ENCODE measurements at regions not wholly inside any gene's neighbourhood (a gene's known extent, or its start where the extent isn't known, plus 50 kb on each side); places are given as distances from the start of the nearest gene placed in this dataset.

DNA sequence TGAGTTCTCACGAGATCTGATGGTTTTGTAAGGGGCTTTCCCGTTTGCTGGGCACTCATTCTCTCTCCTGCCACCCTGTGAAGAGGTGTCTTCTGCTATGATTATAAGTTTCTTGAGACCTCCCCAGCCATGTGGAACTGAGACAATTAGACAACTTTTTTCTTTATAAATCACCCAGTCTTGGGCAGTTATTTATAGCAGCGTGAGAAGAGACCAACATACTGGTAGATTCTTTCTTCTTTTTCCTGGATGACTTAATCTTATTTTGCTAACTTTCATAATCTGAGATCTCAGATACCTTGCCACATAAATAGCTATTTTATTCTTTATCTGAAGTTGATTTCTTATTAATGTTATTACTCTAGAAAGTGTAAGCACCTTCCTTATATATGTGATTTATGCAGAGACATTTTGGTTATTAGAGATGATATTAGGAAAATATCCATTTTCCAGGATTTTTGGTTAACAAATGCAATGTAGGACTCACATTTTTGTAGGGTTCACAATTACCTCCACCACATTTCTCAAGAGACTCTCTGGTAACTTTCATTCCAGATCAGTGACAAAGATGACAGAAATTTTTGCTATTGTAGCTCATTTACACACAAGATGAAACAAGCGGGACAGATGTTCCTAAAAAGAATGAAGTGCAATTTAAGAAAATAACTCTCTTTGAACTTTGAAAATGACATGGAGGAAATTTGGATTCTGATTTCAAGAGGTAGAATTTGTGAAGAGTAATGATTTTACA, 97.9 kb upstream of the RND3 start:
- no peak for TF ChIP-seq EZH2 (IDR thresholded peaks at IDR 0.05; ENCODE audit: insufficient read depth, low read length)
- TF ChIP-seq, protein P1, sequence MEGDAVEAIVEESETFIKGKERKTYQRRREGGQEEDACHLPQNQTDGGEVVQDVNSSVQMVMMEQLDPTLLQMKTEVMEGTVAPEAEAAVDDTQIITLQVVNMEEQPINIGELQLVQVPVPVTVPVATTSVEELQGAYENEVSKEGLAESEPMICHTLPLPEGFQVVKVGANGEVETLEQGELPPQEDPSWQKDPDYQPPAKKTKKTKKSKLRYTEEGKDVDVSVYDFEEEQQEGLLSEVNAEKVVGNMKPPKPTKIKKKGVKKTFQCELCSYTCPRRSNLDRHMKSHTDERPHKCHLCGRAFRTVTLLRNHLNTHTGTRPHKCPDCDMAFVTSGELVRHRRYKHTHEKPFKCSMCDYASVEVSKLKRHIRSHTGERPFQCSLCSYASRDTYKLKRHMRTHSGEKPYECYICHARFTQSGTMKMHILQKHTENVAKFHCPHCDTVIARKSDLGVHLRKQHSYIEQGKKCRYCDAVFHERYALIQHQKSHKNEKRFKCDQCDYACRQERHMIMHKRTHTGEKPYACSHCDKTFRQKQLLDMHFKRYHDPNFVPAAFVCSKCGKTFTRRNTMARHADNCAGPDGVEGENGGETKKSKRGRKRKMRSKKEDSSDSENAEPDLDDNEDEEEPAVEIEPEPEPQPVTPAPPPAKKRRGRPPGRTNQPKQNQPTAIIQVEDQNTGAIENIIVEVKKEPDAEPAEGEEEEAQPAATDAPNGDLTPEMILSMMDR (IDR thresholded peaks at IDR 0.05; ENCODE audit: insufficient read depth, low read depth, low read length) = no peak
- Histone ChIP-seq H3K4me3 (ENCODE audit: insufficient read depth, low read depth, low read length) (no peak overlapping the region), H3K27me3 (ENCODE audit: insufficient read depth, low read length) (no peaks in the 10 kb centered on the region), H3K4me2 (ENCODE audit: low read length) (no peak overlapping the region), H3K9me3 (ENCODE audit: insufficient read depth, low read depth, low read length) (no peaks in the 10 kb centered on the region), H2AFZ (ENCODE audit: low read depth, low read length) (no peak overlapping the region), H4K20me1 (ENCODE audit: insufficient read depth, low read length) (no peaks in the 10 kb centered on the region), H3K27ac (ENCODE audit: low read depth, low read length) (peak overlapping the region; percentile 13), H3K9ac (ENCODE audit: low read length) (no peak overlapping the region), H3K4me1 (ENCODE audit: insufficient read depth, low read length) (peaks cover 23% of the 10 kb centered on the region), H3K36me3 (ENCODE audit: insufficient read depth, low read length) (no peaks in the 10 kb centered on the region), H3K79me2 (ENCODE audit: insufficient read depth, low read length) (no peaks in the 10 kb centered on the region)
- no peaks in the 10 kb centered on the region for H3K9me3 Mint-ChIP-seq (ENCODE audit: unreplicated experiment)
- H3K36me3 Mint-ChIP-seq (ENCODE audit: low read depth, unreplicated experiment) = no peaks in the 10 kb centered on the region
- H3K27me3 Mint-ChIP-seq (ENCODE audit: low read depth, unreplicated experiment) = no peaks in the 10 kb centered on the region
- peak overlapping the region; percentile 66 for H3K27ac Mint-ChIP-seq (ENCODE audit: unreplicated experiment)
- FAIRE-seq (peak; percentile 54), DNase-seq (ENCODE audit: low read depth) (peak; percentile 36)
- peaks cover 23% of the 10 kb centered on the region for H3K4me1 Mint-ChIP-seq (ENCODE audit: low read depth, unreplicated experiment)
- no peak overlapping the region for H3K4me3 Mint-ChIP-seq (ENCODE audit: unreplicated experiment)

DNA sequence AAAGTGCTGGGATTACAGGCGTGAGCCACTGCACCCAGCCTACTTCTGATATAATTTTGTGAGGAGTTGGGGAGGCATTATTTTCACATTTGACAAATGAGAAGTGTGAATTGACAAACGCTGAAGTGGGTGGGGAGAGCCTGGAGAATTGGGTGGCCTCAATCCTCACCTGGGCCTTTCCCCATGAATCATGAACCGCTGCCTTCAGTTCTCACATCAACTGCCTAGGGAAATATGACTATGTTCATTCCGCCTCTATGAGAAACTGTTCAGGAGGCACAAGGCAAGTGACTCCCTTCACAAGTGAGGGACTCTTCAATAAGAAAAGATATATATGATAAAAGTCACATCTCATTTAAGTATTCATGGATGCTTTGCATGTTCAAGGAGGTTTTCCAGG, 96.6 kb upstream of the RND3 start:
- Mint-ChIP-seq H3K36me3 (ENCODE audit: low read depth, unreplicated experiment) (peaks cover 2% of the 10 kb centered on the region), H3K4me1 (ENCODE audit: low read depth, unreplicated experiment) (peaks cover 23% of the 10 kb centered on the region), H3K4me3 (ENCODE audit: unreplicated experiment) (no peak overlapping the region), H3K27me3 (ENCODE audit: low read depth, unreplicated experiment) (no peaks in the 10 kb centered on the region), H3K9me3 (ENCODE audit: unreplicated experiment) (peaks cover 6% of the 10 kb centered on the region), H3K27ac (ENCODE audit: unreplicated experiment) (no peak overlapping the region)
- H4K20me1 ChIP-seq (ENCODE audit: insufficient read depth, low read length) = no peaks in the 10 kb centered on the region
- no peak for DNase-seq (ENCODE audit: low read depth)
- H3K36me3 ChIP-seq (ENCODE audit: insufficient read depth, low read length) = no peaks in the 10 kb centered on the region
- no peak overlapping the region for H2AFZ ChIP-seq (ENCODE audit: low read depth, low read length)
- TF ChIP-seq, protein P1 (IDR thresholded peaks at IDR 0.05; ENCODE audit: insufficient read depth, low read depth, low read length) = no peak
- no peak for TF ChIP-seq EZH2 (IDR thresholded peaks at IDR 0.05; ENCODE audit: insufficient read depth, low read length)
- H3K27ac ChIP-seq (ENCODE audit: low read depth, low read length) = no peak overlapping the region
- H3K4me3 ChIP-seq (ENCODE audit: insufficient read depth, low read depth, low read length) = no peak overlapping the region
- no peaks in the 10 kb centered on the region for H3K79me2 ChIP-seq (ENCODE audit: insufficient read depth, low read length)
- peaks cover 23% of the 10 kb centered on the region for H3K4me1 ChIP-seq (ENCODE audit: insufficient read depth, low read length)
- H3K9me3 ChIP-seq (ENCODE audit: insufficient read depth, low read depth, low read length) = no peaks in the 10 kb centered on the region
- no peaks in the 10 kb centered on the region for H3K27me3 ChIP-seq (ENCODE audit: insufficient read depth, low read length)
- FAIRE-seq = no peak
- H3K4me2 ChIP-seq (ENCODE audit: low read length) = no peak overlapping the region
- H3K9ac ChIP-seq (ENCODE audit: low read length) = no peak overlapping the region

All from astrocyte (in vitro differentiated cells and primary cell).